ENCODE measurements at regions not wholly inside any gene's neighbourhood (a gene's known extent, or its start where the extent isn't known, plus 50 kb on each side); places are given as distances from the start of the nearest gene placed in this dataset.

DNA sequence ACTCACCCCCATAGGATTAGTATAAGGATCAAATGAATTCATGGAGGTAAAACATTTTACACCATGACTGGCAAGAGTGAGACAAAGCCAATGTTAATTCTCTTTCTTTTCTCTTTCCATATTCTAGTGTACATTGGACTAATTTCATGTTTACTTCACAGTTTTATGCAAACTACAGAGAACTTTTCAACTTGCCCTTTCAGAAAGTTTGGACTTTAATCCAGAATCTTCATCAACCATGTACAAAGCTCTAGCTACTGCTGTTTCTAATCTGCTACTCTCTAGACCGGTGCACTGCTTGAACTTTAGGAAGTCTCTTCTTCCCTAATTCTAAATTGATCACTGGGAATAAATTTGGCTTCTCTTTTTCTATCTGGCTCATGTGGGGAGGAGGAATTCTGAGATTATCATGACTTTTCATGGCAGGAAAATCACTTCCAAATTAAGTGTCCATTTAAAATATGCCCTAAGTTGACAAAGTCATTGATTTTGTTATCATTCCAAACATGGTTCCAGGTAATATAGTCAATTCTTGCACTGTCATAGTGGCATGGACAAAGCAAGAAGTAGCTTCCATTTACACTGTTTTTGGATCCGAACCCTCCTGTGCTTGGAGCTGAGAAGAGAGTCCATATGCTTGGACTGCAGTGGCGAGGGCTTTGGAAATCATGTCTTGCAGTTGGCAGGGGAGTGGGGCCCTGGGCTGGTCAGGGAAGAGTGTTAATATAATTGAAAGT is 903.3 kb downstream of the CCSER2 start:
- no peak for DNase-seq

DNA sequence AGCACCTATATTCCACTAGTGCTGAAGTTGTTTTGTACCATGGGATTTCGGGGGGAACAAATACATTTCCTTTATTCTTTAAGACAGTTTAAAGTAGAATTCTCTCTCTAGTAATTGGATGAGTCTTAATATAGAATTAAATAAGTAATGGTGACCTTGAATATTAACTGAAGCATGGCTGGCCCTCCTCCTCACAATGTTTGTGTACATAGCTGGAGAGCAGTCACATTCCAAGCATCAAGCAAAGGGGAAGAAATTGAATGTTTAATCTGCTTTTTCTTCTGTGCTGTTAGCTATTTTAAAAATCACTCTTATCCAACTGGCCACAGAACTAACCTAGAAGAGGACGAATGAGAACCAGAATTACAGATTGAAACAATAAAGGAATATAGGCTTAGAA is 906.9 kb downstream of the CCSER2 start:
- DNase-seq = no peak

DNA sequence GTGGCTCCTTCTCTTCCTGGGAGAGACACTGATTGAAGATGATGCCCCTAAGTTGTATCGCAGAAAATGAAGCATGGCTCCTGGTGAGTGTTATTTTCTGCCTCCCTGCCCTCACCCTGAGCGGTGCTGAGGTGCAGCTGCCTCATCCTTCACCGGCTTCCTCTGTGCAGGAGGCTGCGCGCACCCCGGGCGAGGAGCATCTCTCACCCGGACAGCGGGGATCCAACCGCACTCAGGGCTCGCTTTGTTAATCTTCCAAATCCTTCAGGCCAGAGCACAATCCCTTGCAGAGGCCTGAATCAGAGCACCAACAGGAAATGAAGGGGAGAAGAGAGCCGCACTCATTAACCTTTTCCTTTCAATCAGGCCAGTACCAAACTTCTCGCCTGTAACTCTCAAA is 910.3 kb downstream of the CCSER2 start:
- no peak for DNase-seq

DNA sequence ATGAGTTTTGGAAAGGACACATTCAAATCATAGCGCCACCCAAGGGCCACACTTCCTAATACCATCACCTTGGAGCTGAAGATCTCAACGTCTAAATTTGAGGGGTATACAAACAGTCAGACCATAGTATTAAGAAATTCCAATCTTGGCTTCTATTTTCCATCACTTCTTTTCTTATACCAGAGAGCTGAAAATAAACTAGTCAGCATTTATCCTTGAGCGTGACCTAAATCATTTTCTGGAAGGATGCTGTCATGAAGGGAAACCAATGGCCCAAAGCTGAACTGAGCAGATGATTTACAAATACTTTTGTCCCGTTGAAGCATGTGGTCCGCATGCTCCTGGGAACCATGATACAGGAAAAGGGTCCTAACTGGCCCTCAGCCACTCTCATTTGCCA is 921.9 kb downstream of the CCSER2 start:
- no peak for DNase-seq

DNA sequence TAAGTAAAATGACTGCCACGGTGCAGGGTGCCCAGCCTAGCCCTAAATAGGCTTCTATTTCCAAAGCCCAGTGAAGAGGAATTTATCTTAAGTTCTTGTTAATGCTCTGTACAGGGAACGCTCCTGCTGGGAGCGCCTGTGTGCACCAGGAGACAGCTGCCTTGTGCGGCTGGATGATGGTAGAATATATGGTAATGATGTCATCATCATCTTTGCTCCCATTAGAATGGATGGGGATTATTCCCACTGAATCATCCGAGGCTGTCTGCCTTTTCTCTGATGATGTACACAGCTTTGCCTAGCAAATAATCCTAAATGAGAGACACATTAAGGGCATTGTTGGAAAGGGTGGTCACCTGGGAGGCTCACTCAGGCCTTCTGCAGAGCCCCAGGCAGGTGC is 928.1 kb downstream of the CCSER2 start:
- DNase-seq = no peak

DNA sequence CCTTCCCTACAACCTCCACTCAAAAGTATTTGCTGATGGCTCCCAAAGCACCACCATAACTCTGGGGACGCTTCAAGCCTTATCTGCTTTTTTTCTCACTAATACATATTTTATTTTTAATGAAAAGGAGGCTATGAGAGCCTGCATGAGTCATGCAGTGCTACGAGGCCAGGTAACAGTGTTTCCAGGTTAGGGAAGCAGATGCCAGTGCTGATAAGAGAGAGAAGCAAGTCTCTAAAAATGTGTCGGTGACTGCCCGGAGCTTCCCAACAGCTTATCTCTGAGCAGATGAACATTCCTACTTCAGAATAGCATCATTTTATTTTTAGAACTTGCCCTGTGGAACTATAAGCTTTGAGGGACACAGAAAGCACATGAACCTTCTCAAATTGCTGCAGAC is 931.5 kb downstream of the CCSER2 start:
- DNase-seq = no peak

DNA sequence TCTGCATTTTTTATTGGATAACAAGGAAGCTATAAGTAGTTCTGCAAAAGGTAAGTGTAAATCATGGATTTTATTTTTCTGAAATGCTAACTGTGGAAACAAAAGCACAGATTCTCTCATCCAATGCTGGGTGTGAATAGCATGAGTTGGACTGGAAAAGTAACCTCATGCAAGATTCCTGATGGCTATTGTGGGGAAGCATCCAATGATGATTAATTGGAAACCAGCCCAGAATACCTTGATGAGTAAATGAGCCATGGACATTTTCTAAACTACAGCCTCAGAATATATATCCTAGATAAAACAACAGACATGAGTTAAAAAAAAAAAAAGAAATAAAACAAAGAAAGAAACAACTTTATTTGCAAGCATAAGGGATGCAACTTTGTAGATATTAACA is 934.6 kb downstream of the CCSER2 start:
- no peak for DNase-seq

DNA sequence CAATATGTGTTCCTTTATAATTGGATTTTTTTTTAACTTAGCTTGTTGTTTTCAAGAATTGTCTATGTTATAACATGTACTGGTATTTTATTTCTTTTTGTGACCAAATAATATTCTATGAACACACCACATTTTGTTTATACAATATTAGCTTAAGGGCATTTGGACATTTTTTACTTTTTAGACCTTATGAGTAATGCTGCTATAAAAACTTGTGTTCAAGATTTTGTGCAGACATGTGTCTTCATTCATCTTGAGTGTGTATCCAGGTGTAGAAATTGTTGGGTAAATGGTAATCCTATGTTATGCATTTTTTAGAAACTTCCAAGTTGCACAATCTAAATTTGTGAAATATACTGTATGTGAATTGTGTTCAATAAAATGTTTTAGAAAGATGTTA is 936.7 kb downstream of the CCSER2 start:
- no peak for DNase-seq

DNA sequence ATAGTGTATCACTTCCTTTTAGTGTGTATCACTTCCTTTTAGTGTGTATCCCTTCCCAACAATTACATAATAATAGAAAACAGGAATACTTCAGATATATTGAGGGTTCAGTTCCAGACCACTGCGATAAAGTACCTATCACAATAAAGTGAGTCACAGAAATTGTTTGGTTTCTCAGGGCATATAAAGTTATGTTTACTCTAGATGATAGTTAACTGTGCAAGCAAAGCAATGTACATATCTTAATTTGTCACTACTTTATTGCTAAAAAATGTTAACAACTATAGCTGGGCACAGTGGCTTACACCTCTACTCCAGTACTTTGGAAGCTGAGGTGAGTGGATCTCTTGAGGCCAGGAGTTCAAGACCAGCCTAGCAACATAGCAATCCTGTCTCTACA is 938.4 kb downstream of the CCSER2 start:
- no peak for DNase-seq

DNA sequence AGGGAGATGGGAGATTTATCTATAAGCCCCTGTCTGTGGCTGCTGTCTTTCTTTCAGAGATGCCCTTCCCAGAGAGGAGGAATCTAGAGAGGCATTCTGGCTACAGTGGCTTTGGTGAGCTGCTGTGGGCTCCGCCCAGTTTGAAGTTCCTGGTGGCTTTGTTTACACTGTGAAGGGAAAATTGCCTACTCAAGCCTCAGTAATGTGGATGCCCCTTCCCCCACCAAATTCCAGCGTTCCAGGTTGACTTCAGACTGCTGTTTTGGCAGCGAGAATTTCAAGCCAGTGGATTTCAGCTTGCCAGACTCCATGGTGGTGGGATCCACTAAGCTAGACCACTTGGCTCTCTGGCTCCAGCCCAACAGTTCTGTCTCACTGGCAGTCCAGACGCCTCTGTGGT is 951.6 kb downstream of the CCSER2 start:
- no peak for DNase-seq

DNA sequence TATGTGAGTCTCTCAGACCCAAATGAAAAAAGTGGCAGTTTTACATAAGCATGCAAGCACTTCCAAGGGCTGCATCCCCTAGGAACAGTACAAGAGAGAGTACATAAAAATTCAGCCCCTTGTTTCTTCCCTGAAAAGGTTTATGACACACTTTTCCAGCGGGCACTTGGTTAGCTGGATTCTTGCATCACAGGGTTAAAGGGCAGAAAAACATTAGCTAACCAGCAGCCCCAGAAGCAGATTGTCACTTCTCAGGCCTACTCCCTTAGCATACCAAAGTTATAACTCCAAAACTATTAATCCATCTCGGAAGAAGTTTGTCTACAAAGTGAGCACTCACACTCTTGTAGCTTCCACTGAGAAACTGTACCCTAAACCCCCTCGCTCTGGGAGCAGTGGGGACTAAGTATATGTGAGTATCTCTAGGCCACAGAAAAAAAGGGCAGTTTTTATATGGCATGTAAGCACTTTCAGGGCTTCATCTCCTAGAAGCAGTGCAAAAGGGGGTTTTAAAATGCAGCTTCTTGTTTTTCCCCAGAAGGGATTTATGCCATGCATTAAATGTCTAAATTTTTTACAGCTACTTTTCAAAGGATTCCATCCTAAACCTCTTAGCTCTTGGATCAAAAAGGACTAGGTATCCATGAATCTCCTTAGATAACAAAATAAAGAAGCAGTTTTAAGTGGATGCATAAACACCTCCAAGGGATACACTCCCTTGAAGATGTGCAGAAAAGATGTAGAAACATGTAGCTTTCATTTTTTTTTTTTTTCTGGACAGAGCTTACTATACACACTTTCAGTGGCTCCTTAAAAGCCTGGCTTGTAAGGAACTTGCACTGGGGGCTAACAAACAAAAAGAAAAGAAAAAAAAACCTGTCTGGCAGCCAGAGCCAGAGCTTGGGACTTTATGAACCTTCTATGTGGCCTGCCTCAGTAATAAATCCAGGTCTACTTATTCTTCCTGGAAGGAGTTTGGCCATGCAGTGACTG is 956.7 kb downstream of the CCSER2 start:
- DNase-seq = no peak

DNA sequence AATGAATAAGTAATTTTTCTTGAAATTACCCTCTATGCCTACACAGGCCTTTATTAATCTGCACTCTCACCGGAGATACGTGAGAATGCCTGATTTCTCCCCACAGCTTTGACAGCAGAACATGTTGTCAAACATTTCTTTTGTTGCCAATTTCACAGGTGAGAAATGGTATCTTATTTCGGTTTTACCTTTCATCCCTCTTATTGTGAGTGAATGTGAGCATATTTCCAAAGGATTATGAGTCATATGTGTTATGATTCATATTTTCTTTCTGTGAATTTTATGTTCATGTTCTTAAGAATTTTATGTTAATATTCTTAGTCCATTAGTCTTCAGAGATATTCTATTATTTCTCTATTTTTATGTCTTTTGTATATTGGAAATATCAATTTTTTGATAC is 965.1 kb downstream of the CCSER2 start:
- no peak for DNase-seq

DNA sequence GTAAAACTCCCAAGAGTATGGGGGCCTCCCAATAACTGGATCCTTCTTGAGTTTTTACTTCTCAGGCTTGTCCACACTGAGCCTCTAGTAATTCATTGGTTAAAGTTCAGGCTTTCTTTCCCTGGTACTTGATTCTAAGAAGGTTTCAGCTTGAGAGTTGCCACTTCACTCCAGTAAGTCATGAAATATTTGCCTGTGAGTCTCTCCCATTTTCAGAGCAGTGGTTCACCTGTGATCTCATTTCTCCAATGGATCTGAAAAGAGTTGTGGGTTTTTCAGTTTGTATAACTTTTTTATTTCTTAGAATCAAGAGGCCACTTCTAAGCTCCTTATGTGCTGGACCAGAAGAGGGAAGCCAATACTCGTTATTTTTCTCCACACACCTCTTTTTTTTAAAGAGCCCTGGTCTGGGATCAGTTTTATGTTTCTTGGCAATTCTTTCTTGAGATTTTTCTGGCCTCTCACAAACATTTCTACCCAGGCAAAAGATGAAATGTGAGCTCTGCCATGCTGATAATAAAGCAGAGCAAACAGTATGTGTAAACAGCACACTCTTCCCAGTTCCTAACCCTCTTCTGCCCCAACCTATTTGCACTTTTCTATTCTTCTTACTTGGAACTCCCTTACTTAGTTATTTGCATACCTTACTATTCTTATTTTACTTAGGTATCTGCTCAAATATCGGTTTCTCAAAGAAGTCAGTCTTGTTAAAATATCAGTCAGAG is 983.4 kb downstream of the CCSER2 start:
- no peak for DNase-seq

DNA sequence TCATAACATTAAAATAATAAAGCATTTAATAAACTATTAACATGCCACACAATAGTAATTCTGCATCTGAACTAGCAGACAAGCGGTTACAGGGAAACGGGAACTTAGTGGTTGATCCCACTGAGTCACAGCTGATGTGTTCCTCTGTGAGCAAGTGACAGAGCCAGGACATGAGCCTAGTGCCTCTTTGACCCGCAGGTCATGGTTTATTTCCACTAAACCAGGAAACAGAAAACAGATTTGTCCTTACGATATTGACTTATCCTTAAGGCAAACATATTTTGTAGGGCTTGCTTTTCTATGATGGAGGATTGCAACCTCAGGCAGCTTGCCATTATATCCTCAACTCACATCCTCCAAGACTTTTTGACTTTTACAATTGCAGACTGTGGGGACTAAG is 987.3 kb downstream of the CCSER2 start:
- DNase-seq = no peak

DNA sequence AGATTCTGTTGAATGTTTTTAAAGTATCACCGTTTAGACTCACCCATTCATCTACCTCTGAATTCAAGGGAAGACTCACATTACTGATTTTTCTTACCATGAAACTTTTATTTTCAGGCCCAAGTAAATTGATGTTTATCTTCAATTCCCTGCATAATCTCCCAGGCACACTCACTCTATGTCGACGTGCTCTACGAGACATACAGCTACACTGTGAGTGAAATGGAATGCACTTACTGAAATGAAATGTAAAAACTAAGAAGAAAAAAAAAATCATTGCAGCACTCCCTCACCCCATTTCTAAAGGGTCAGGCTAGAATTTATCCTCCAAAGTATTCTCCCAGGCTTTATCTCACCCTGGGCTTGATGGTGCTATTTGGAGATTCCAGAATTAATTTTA is 987.9 kb downstream of the CCSER2 start:
- no peak for DNase-seq

DNA sequence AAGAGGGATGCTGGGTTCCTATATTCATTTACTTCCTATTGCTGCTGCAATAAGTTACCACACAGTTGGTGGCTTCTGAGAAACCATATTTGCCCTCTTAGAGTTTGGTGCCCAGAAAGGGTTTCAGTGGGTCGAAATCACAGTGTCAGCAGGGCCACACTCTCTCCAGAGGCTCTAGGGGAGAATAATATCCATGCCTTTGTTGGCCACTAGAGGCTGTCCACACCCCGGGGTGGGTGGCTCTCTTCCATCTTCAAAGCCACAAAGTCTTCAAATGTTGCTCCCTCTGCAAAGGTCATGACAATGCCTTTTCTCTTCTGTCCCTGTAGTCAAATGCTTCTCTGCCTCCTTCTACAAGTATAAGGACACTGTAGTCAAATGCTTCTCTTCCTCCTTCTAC is 989.4 kb downstream of the CCSER2 start:
- DNase-seq = no peak

DNA sequence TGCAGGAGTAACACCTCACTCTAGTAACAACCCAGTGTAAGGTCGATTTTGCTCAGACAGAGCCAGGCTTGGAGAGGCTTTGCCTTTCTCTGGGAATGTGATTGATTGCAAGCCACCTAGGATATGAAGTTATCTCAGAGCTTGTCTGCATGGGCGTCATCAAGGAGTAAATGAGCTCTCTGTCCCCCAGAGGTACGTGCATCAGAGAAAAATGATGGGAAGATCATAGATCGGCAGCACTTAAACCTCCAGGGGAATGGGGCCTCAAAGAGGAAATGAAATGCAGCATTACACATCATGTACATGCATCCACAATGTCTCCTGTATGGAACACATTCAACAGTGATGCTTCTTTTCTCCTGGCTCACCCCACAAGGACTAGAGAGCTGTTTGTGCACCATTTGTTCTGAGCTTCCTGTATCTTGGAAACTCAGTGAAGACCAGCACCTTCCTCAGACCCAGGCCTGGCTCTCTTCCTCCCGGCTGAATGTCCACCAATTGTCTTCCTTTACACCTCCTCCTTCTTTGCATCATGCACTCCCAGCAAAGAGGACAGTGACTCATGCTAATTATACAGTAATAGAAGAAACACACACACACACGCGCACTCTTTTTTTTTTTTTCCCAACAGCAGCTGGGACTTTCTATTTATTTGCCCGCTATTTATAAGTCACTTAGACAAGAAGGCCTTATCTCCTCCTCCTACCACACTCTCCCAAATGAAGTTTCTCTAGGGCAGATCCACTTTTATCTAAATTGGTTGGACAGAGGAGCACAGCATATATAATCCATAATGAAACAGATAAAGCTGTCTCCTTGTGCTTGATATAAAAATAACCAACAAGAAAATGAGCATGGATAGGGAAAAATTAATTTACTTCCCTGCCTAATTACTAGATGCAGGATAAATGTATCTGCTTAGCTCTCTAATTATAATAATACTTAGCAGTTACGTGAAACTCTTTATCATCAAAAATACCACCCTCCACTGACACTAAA is 990.7 kb downstream of the CCSER2 start:
- no peak for DNase-seq

DNA sequence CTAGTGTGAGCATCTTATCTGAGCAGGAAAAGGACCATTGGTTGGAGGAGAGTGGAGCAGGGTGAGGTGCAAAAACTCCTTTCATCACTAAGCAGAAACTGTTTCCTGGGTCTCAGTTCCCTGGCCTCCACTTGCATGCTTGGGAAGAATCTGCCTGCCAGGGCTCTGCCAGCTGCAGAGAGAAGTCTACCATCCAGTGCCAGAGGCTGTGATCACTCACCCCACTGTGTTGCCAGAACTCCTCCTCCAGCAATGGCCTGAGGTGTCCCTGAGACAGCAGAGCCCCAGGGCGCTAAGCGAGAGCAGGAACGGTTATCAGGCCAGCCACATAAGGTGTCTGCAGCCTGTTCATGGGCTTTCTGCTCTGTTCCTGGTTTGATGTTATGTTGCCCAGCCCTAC is 991.4 kb downstream of the CCSER2 start:
- DNase-seq = no peak

DNA sequence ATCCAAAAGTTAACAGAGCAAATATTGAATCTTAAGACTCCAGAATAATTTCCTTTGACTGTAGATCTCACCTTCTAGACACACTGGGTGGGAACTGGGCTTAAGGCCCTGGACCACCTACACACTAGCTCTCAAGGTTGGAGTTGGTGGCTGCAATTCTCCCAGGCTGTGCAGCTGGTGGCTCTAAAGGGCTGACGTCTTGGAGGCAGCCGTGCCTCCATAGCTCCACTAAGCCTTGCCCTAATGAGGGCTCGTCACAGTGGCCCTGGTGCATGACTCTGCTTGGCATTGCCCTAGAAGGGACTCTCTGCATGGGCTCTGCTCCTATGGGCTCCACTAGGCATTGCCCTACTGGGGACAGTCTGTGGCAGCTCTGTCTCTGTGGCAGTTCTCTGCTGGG is 1005.2 kb downstream of the CCSER2 start:
- no peak for DNase-seq

DNA sequence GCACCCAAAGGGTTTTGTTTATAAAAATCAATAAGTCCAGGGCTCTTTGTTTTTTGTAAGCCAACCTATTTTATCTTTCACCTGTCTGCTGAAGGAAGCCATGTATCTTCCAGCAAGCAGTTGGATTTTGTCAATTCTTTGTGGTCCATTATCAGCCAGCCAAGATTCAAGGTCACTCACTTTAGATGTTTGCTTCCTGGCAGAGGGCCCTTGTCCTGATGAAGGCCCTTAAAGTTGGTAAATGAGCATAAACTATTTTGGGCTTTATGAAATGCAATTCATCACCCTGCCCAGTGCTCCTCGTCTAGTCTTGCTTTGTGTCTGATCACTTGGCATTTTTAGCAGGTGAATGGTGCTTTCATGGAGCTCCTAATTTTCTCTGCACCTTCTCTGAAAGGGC is 1004.2 kb downstream of the GRID1 start:
- DNase-seq = no peak

DNA sequence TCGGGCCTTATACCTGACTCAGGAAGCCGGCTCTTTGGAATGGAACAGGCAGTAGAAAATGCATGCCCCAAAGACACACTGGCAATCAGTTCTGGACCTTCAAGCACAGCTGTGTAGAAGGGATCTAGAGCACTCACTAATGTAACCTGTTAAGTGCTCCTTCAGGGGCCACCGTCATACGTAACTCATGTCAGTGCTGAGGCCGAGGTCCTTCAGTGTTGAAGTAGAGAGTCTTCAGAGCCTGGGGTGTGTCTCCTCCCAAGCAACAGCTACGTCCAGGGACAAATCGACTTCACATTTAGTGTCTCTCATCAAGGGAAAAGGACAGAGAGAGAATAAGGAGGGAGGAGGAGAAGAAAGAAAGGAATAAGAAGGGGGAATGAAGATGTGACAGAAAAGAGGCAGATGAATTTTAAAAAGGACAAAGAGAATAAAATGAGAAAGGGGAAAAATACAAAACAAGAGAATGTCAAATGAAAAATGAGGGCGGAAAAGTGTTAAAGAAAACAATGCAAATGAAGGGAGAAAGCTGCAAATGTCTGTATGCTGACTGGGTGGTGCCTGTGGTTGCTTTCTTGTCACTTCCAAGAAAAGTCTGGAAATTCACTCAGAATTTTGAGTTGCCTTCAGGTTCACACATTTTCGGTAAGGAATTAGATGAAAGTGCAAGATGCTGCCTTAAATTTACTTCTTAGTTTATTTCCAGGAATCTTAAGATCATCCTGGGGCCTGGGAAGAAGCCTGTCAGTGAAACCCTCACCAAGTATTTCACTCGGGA is 989.4 kb downstream of the GRID1 start:
- no peak for DNase-seq
